SU-DHL-6 (cell line): ENCODE measurements at regions not wholly inside any gene's neighbourhood (a gene's known extent, or its start where the extent isn't known, plus 50 kb on each side); places are given as distances from the start of the nearest gene placed in this dataset.

Source experiments
- H2AFZ ChIP-seq: fragments of 200-600 bp; sonication (generic); 2 replicates; pipeline ENCODE4 v1.6.1; 2014; ENCODE audit warnings: low read depth, mild to moderate bottlenecking, moderate library complexity, mixed read lengths, antibody characterized with exemption, low read length; ENCODE audit not compliant: severe bottlenecking
- H3F3A ChIP-seq: fragments of 200-600 bp; shearing (Covaris generic); 2 replicates; pipeline ENCODE4 v1.6.0; 2016; ENCODE audit warnings: antibody characterized with exemption, mild to moderate bottlenecking; ENCODE audit not compliant: insufficient read depth
- H3K27ac ChIP-seq: fragments of 200-600 bp; sonication (generic); 2 replicates; pipeline ENCODE4 v1.5.1; 2016; ENCODE audit warnings: low read depth, mild to moderate bottlenecking, low read length, moderate library complexity, mixed read lengths
- H3K27me3 ChIP-seq: fragments of 200-600 bp; sonication (generic), shearing (Covaris generic); 2 replicates; pipeline ENCODE4 v1.6.0; 2014; ENCODE audit warnings: mild to moderate bottlenecking, low read length
- H3K36me3 ChIP-seq: fragments of 200-600 bp; sonication (generic); 2 replicates; pipeline ENCODE4 v1.6.1; 2014; ENCODE audit warnings: mild to moderate bottlenecking, low read length, mixed read lengths
- H3K4me2 ChIP-seq: fragments of 300-600, 200-600 bp; shearing (Covaris generic), sonication (generic); 2 replicates; pipeline ENCODE4 v1.6.0; 2014; ENCODE audit warnings: low read length, low read depth, mild to moderate bottlenecking; ENCODE audit not compliant: poor library complexity, severe bottlenecking
- H3K4me3 ChIP-seq: fragments of 200-600 bp; sonication (generic); 2 replicates; pipeline ENCODE4 v1.5.1; 2014; ENCODE audit warnings: antibody characterized with exemption, low read length, mild to moderate bottlenecking, mixed read lengths; ENCODE audit not compliant: insufficient read depth, poor library complexity, severe bottlenecking
- H3K79me2 ChIP-seq: fragments of 200-600 bp; sonication (generic); 2 replicates; pipeline ENCODE4 v1.6.1; 2014; ENCODE audit warnings: mild to moderate bottlenecking, low read length, moderate library complexity; ENCODE audit not compliant: insufficient read depth
- H3K9ac ChIP-seq: fragments of 200-600 bp; sonication (generic); 2 replicates; pipeline ENCODE4 v1.7.0; 2014; ENCODE audit warnings: mild to moderate bottlenecking, low read length
- H3K9me2 ChIP-seq: fragments of 200-600 bp; sonication (generic); replicated peaks from 2 replicates; pipeline ENCODE4 v1.6.1; 2014; ENCODE audit warnings: low read length; ENCODE audit not compliant: insufficient read depth
- H3K9me3 ChIP-seq: fragments of 200-600 bp; sonication (generic); 2 replicates; pipeline ENCODE4 v1.6.1; 2014; ENCODE audit warnings: low read length, mixed read lengths; ENCODE audit not compliant: insufficient read depth
- H4K20me1 ChIP-seq: fragments of 200-600 bp; sonication (generic); 2 replicates; pipeline ENCODE4 v1.6.1; 2014; ENCODE audit warnings: low read depth, mild to moderate bottlenecking, antibody characterized with exemption, low read length, moderate library complexity, mixed read lengths
- EZH2phosphoT487 ChIP-seq: fragments of 200-600 bp; sonication (generic), shearing (Covaris generic); conservative IDR thresholded peaks from 2 replicates; pipeline ENCODE4 v1.6.1; 2018; ENCODE audit warnings: mild to moderate bottlenecking, antibody characterized with exemption, low read length, moderate library complexity, mixed read lengths
- TF ChIP-seq, protein P1 (sequence below): fragments of 200-600 bp; sonication (generic); IDR thresholded peaks from one replicate; pipeline ENCODE4 v1.5.1; 2017; ENCODE audit warnings: antibody characterized with exemption, mild to moderate bottlenecking, low read length, moderate library complexity; ENCODE audit not compliant: insufficient read depth, poor library complexity, severe bottlenecking

DNA sequence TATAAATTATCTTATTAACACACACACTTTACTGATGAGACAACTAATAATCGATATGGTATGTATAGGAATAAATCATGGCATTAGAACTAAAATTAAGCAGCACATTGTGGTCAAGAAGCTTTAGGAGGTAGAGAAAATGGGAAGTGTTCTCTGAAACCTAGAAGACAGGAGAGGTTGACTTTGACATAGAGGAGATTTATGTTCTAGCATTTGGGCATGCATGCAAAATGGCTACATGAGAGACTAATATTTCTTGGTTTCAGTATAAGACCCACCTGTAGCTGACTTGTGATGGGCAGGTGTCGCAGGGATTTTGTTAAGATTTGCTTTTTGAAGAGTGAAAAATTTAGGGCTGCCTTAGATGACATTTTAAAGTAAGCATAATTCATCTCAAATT is 209.7 kb upstream of the POU1F1 start:
- Histone ChIP-seq H3K9me3 (no peaks in the 10 kb centered on the region), H3K27ac (no peak overlapping the region), H2AFZ (no peak overlapping the region), H3K4me2 (no peak overlapping the region), H3K36me3 (no peaks in the 10 kb centered on the region), H3K4me3 (no peak overlapping the region), H3K9ac (no peak overlapping the region), H3K27me3 (no peaks in the 10 kb centered on the region), H3F3A (no peaks in the 10 kb centered on the region), H4K20me1 (no peaks in the 10 kb centered on the region), H3K9me2 (no peaks in the 10 kb centered on the region), H3K79me2 (no peaks in the 10 kb centered on the region)
- TF ChIP-seq, protein P1, sequence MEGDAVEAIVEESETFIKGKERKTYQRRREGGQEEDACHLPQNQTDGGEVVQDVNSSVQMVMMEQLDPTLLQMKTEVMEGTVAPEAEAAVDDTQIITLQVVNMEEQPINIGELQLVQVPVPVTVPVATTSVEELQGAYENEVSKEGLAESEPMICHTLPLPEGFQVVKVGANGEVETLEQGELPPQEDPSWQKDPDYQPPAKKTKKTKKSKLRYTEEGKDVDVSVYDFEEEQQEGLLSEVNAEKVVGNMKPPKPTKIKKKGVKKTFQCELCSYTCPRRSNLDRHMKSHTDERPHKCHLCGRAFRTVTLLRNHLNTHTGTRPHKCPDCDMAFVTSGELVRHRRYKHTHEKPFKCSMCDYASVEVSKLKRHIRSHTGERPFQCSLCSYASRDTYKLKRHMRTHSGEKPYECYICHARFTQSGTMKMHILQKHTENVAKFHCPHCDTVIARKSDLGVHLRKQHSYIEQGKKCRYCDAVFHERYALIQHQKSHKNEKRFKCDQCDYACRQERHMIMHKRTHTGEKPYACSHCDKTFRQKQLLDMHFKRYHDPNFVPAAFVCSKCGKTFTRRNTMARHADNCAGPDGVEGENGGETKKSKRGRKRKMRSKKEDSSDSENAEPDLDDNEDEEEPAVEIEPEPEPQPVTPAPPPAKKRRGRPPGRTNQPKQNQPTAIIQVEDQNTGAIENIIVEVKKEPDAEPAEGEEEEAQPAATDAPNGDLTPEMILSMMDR = no peak
- TF ChIP-seq EZH2phosphoT487 = no peak

DNA sequence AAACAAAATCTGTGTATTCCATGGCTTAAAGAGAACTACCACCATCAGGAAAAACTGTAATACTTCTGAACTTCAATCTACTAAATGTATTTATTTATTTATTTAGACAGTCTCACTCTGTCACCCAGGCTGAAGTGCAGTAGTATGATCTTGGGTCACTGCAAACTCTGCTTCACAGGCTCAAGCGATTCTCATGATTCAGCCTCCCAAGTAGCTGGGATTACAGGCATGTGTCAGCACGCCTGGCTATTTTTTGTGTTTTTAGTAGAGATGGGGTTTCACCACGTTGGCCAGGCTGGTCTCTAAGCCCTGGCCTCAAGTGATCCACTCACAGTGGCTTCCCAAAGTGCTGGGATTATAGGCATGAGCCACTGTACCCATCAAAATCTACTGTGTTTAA is 202.3 kb upstream of the POU1F1 start:
- no peaks in the 10 kb centered on the region for H3F3A ChIP-seq
- H3K27ac ChIP-seq = no peak overlapping the region
- H3K9me3 ChIP-seq = no peaks in the 10 kb centered on the region
- no peaks in the 10 kb centered on the region for H3K36me3 ChIP-seq
- H3K4me2 ChIP-seq = no peak overlapping the region
- H3K9ac ChIP-seq = no peak overlapping the region
- H4K20me1 ChIP-seq = no peaks in the 10 kb centered on the region
- no peaks in the 10 kb centered on the region for H3K79me2 ChIP-seq
- no peak overlapping the region for H2AFZ ChIP-seq
- H3K9me2 ChIP-seq = no peaks in the 10 kb centered on the region
- no peaks in the 10 kb centered on the region for H3K27me3 ChIP-seq
- TF ChIP-seq, protein P1 = no peak
- no peak for TF ChIP-seq EZH2phosphoT487
- H3K4me3 ChIP-seq = no peak overlapping the region

DNA sequence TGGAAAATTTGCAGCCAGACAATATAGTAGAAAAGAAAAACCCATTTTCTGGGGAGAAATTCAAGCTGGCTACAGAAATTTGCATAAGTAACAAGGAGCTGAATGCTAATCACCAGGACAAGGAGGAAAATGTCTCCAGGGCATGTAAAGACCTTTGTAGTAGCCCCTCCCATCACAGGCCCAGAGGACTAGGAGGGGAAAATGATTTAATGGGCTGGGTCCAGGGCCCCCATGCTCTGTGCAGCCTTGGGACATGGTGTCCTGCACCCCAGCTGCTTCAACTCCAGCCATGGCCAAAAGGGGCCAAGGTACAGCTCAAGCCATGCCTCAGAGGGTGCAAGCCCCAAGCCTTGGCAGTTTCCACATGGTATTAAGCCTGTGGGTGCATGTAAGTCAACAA is 197.6 kb upstream of the POU1F1 start:
- Histone ChIP-seq H3K4me2 (no peak overlapping the region), H3K9me2 (no peaks in the 10 kb centered on the region), H3K4me3 (no peak overlapping the region)

More for the DNA sequence above, 197.6 kb upstream of the POU1F1 start:
- H3K9ac ChIP-seq = no peak overlapping the region
- no peaks in the 10 kb centered on the region for H3F3A ChIP-seq
- no peaks in the 10 kb centered on the region for H3K36me3 ChIP-seq
- no peak overlapping the region for H3K27ac ChIP-seq
- H2AFZ ChIP-seq = no peak overlapping the region
- H3K27me3 ChIP-seq = no peaks in the 10 kb centered on the region
- no peaks in the 10 kb centered on the region for H3K9me3 ChIP-seq
- H4K20me1 ChIP-seq = no peaks in the 10 kb centered on the region
- no peaks in the 10 kb centered on the region for H3K79me2 ChIP-seq
- TF ChIP-seq EZH2phosphoT487 = no peak
- TF ChIP-seq, protein P1 = no peak
